ENCODE measurements at regions not wholly inside any gene's neighbourhood (a gene's known extent, or its start where the extent isn't known, plus 50 kb on each side); places are given as distances from the start of the nearest gene placed in this dataset.

- WGBS = 72% methylated on average over 10 of the region's 10 CpGs
- DNase-seq (ENCODE audit: low spot score) = no peak
- Histone ChIP-seq H3K4me3 (ENCODE audit: low read depth in 1 of 3, low read length in 3 of 3) (no peak overlapping the region), H3K4me1 (ENCODE audit: control insufficient read depth in 4 of 4, insufficient read depth in 4 of 4, low read length in 3 of 4) (no peaks in the 10 kb centered on the region), H3K9ac (ENCODE audit: low read depth in 1 of 2, low read length in 2 of 2) (no peak overlapping the region), H3K27ac (ENCODE audit: low read depth in 1 of 2, low read length in 2 of 2) (no peak overlapping the region), H3K9me3 (ENCODE audit: control insufficient read depth in 4 of 4, low read length in 3 of 4) (no peaks in the 10 kb centered on the region), H3K36me3 (ENCODE audit: control insufficient read depth in 4 of 4, insufficient read depth in 3 of 4, low read depth in 1 of 4, low read length in 3 of 4) (no peaks in the 10 kb centered on the region), H3K27me3 (ENCODE audit: control insufficient read depth in 4 of 4, insufficient read depth in 4 of 4, low read length in 3 of 4) (peaks cover 0 to 8% (median 4%) of the 10 kb centered on the region in 4 donors)
- TF ChIP-seq MAX (IDR thresholded peaks at IDR 0.05) (no peak), JUND (IDR thresholded peaks at IDR 0.05) (no peak), ZBTB33 (IDR thresholded peaks at IDR 0.05) (no peak), EGR1 (IDR thresholded peaks at IDR 0.05; ENCODE audit: low read depth in 2 of 2) (no peak), HNF4G (IDR thresholded peaks at IDR 0.05) (no peak), CTCF (IDR thresholded peaks at IDR 0.05; ENCODE audit: low read depth, low read length, missing input control) (no peak), ATF3 (IDR thresholded peaks at IDR 0.05) (no peak), HNF4A (conservative IDR thresholded peaks at IDR 0.05) (no peak), RXRA (IDR thresholded peaks at IDR 0.05) (no peak)
Measured at GRCh38 chr14:95814363-95815225, 62.0 kb upstream of the TUNAR start.

- Histone ChIP-seq H3K9me3 (ENCODE audit: control insufficient read depth in 4 of 4, low read length in 3 of 4) (no peaks in the 10 kb centered on the region), H3K27me3 (ENCODE audit: control insufficient read depth in 4 of 4, insufficient read depth in 4 of 4, low read length in 3 of 4) (peaks cover 0 to 13% (median under 1%) of the 10 kb centered on the region in 4 donors), H3K27ac (ENCODE audit: low read depth in 1 of 2, low read length in 2 of 2) (no peak overlapping the region), H3K4me1 (ENCODE audit: control insufficient read depth in 4 of 4, insufficient read depth in 4 of 4, low read length in 3 of 4) (no peaks in the 10 kb centered on the region), H3K9ac (ENCODE audit: low read depth in 1 of 2, low read length in 2 of 2) (no peak overlapping the region), H3K36me3 (ENCODE audit: control insufficient read depth in 4 of 4, insufficient read depth in 3 of 4, low read depth in 1 of 4, low read length in 3 of 4) (no peaks in the 10 kb centered on the region), H3K4me3 (ENCODE audit: low read depth in 1 of 3, low read length in 3 of 3) (no peak overlapping the region)
- no peak for TF ChIP-seq ATF3 (IDR thresholded peaks at IDR 0.05)
- TF ChIP-seq NR2F2 (IDR thresholded peaks at IDR 0.05) = no peak
- TF ChIP-seq RAD21 (IDR thresholded peaks at IDR 0.05) = no peak
- no peak for TF ChIP-seq RXRA (IDR thresholded peaks at IDR 0.05)
- TF ChIP-seq YY1 (IDR thresholded peaks at IDR 0.05) = no peak
- no peak for TF ChIP-seq SP1 (IDR thresholded peaks at IDR 0.05)
- no peak for TF ChIP-seq HNF4G (IDR thresholded peaks at IDR 0.05)
- no peak for TF ChIP-seq JUND (IDR thresholded peaks at IDR 0.05)
- TF ChIP-seq ZBTB33 (IDR thresholded peaks at IDR 0.05) = no peak
- 91% methylated on average over 4 of the region's 4 CpGs for WGBS
- DNase-seq (ENCODE audit: low spot score) = no peak
Measured at GRCh38 chr14:95811813-95812212, 64.8 kb upstream of the TUNAR start.

All from liver (tissue), 8 donors.